NCI-H82 treated with DMSO at 0.1 percent for 48 hours (cell line): ENCODE measurements at regions not wholly inside any gene's neighbourhood (a gene's known extent, or its start where the extent isn't known, plus 50 kb on each side); places are given as distances from the start of the nearest gene placed in this dataset.
A peak's percentile ranks its signal among the peaks of the same experiment; 100 is the strongest.

ENCODE experiments used
- DNase-seq: peaks from one replicate; lab custom pipeline; 2025; ENCODE audit not compliant: unreplicated experiment; lab: John Stamatoyannopoulos, UW

GRCh38 chr2:128447538-128447995, 128.9 kb upstream of the HS6ST1 start:
- no peak for DNase-seq

- no peak for DNase-seq
Measured at GRCh38 chr2:128448331-128449225, 129.9 kb upstream of the HS6ST1 start.

GRCh38 chr2:128449226-128450061, 130.8 kb upstream of the HS6ST1 start:
- DNase-seq, result no peak

- DNase-seq, result no peak
Measured at GRCh38 chr2:128450211-128451024, 131.8 kb upstream of the HS6ST1 start.

- DNase-seq, result no peak
Measured at GRCh38 chr2:128451084-128452023, 132.7 kb upstream of the HS6ST1 start.

GRCh38 chr2:128452024-128452411, 133.3 kb upstream of the HS6ST1 start:
- no peak for DNase-seq

- peak; percentile 56 for DNase-seq
Measured at GRCh38 chr2:128452536-128453530, 134.2 kb upstream of the HS6ST1 start.

GRCh38 chr2:128454980-128455720, 136.5 kb upstream of the HS6ST1 start:
- DNase-seq, result no peak

GRCh38 chr2:128455721-128456050, 137.0 kb upstream of the HS6ST1 start:
- DNase-seq, result no peak

GRCh38 chr2:128456281-128456680, 137.6 kb upstream of the HS6ST1 start:
- no peak for DNase-seq

GRCh38 chr2:128457006-128457604, 138.4 kb upstream of the HS6ST1 start:
- no peak for DNase-seq

- no peak for DNase-seq
Measured at GRCh38 chr2:128457716-128458115, 139.0 kb upstream of the HS6ST1 start.

- DNase-seq, result no peak
Measured at GRCh38 chr2:128458505-128458904, 139.8 kb upstream of the HS6ST1 start.

GRCh38 chr2:128464456-128464855, 145.8 kb upstream of the HS6ST1 start:
- no peak for DNase-seq

GRCh38 chr2:128465246-128466170, 146.8 kb upstream of the HS6ST1 start:
- DNase-seq, result no peak

- no peak for DNase-seq
Measured at GRCh38 chr2:128466376-128466775, 147.7 kb upstream of the HS6ST1 start.

GRCh38 chr2:128466776-128467175, 148.1 kb upstream of the HS6ST1 start:
- DNase-seq, result no peak
